ENCODE measurements at regions not wholly inside any gene's neighbourhood (a gene's known extent, or its start where the extent isn't known, plus 50 kb on each side); places are given as distances from the start of the nearest gene placed in this dataset.

DNA sequence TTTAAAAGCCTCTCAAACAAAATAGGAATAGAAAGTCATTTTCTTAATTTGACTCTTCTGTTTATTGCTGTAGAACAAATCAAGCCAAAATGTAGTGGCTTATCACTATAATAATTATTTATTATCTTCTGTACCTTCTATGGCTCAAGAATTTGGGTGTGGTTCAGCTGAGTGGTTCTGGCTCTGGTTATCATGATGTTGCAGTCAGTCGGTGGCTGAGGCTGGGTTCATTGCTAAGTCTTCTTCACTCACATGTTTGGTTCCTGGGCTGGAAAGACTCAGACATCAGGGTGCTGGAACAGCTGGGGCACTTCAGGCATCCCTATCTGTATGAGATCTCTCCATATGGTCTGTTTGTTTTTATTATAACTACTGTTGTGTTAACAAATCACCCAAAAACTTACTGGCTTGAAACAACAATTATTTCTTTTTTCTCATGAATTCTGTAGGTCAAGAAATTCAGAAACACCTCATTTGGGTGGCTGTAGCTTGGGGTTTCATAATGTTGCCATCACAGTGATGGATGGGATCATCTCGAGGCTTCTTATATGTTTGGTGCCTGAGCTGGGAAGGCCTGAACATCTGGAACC lies 165.5 kb upstream of the FOXN2 start:
- dilution Hi-C loops (cut with MboI; ENCODE audit: extremely low pct_ligation_motif_present, low sequenced_read_pairs) = no loop called here
- H3K4me3 ChIP-seq (ENCODE audit: control insufficient read depth in 2 of 3, extremely low read depth in 1 of 3, insufficient read depth in 2 of 3, low read depth in 1 of 3, low read length in 3 of 3) = no peak overlapping the region
- TF ChIP-seq, protein P1, sequence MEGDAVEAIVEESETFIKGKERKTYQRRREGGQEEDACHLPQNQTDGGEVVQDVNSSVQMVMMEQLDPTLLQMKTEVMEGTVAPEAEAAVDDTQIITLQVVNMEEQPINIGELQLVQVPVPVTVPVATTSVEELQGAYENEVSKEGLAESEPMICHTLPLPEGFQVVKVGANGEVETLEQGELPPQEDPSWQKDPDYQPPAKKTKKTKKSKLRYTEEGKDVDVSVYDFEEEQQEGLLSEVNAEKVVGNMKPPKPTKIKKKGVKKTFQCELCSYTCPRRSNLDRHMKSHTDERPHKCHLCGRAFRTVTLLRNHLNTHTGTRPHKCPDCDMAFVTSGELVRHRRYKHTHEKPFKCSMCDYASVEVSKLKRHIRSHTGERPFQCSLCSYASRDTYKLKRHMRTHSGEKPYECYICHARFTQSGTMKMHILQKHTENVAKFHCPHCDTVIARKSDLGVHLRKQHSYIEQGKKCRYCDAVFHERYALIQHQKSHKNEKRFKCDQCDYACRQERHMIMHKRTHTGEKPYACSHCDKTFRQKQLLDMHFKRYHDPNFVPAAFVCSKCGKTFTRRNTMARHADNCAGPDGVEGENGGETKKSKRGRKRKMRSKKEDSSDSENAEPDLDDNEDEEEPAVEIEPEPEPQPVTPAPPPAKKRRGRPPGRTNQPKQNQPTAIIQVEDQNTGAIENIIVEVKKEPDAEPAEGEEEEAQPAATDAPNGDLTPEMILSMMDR (optimal IDR thresholded peaks at IDR 0.05 in 1 of 3, IDR thresholded peaks at IDR 0.05 in 1 of 3, conservative IDR thresholded peaks at IDR 0.05 in 1 of 3; ENCODE audit: extremely low read depth in 1 of 3, insufficient read depth in 2 of 3, low read length in 3 of 3) = no peak
- no peak for TF ChIP-seq EZH2 (IDR thresholded peaks at IDR 0.05; ENCODE audit: low read length)
- FAIRE-seq (no peak), DNase-seq (ENCODE audit: low read depth, low spot score) (no peak)
- H3K9me1 ChIP-seq (ENCODE audit: control insufficient read depth, extremely low read depth, insufficient read depth, low read length) = no peaks in the 10 kb centered on the region
- H4K20me1 ChIP-seq (ENCODE audit: control insufficient read depth, extremely low read depth, insufficient read depth, low read length) = no peaks in the 10 kb centered on the region
- no peak overlapping the region for H3K9ac ChIP-seq (ENCODE audit: control insufficient read depth, extremely low read depth, insufficient read depth, low read length)
- no peak overlapping the region for H3K27ac ChIP-seq (ENCODE audit: control insufficient read depth, insufficient read depth, low read length)
- H3K79me2 ChIP-seq (ENCODE audit: control insufficient read depth, insufficient read depth, low read length) = no peaks in the 10 kb centered on the region
- H3K4me1 ChIP-seq (ENCODE audit: control insufficient read depth, extremely low read depth, insufficient read depth, low read length) = no peaks in the 10 kb centered on the region
- H3K9me3 ChIP-seq (ENCODE audit: control insufficient read depth, low read depth, low read length) = no peaks in the 10 kb centered on the region
- no peak overlapping the region for H2AFZ ChIP-seq (ENCODE audit: control insufficient read depth, low read length)
- H3K27me3 ChIP-seq (ENCODE audit: control insufficient read depth, extremely low read depth, insufficient read depth, low read length) = no peaks in the 10 kb centered on the region
- H3K4me2 ChIP-seq (ENCODE audit: control insufficient read depth, extremely low read depth, insufficient read depth, low read depth, low read length) = no peak overlapping the region
- no peaks in the 10 kb centered on the region for H3K36me3 ChIP-seq (ENCODE audit: control insufficient read depth in 2 of 2, extremely low read depth in 1 of 2, insufficient read depth in 2 of 2, low read length in 2 of 2)

DNA sequence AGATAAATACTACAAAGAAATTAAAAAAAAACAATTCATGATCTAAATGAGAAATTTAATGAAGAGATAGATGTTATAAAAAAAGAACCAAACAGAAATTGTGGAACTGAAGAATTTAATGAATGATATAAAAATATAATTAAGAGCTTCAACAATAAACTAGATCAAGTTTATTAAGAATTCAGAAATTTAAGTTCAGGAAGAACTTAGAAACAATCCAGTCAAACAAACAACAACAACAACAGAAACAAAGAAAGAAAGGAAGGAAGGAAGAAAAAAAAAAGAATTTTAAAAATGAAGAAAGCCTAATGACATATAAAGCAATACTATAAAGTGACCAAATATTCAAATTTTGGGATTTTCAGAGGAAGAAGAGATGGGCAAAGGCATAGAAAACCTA lies 157.3 kb upstream of the FOXN2 start:
- no peak overlapping the region for H3K27ac ChIP-seq (ENCODE audit: control insufficient read depth, insufficient read depth, low read length)
- H3K9ac ChIP-seq (ENCODE audit: control insufficient read depth, extremely low read depth, insufficient read depth, low read length) = no peak overlapping the region
- H3K4me2 ChIP-seq (ENCODE audit: control insufficient read depth, extremely low read depth, insufficient read depth, low read depth, low read length) = no peak overlapping the region
- H4K20me1 ChIP-seq (ENCODE audit: control insufficient read depth, extremely low read depth, insufficient read depth, low read length) = no peaks in the 10 kb centered on the region
- no peaks in the 10 kb centered on the region for H3K36me3 ChIP-seq (ENCODE audit: control insufficient read depth in 2 of 2, extremely low read depth in 1 of 2, insufficient read depth in 2 of 2, low read length in 2 of 2)
- TF ChIP-seq, protein P1 (optimal IDR thresholded peaks at IDR 0.05 in 1 of 3, IDR thresholded peaks at IDR 0.05 in 1 of 3, conservative IDR thresholded peaks at IDR 0.05 in 1 of 3; ENCODE audit: extremely low read depth in 1 of 3, insufficient read depth in 2 of 3, low read length in 3 of 3) = no peak
- no peak for TF ChIP-seq EZH2 (IDR thresholded peaks at IDR 0.05; ENCODE audit: low read length)
- H3K9me1 ChIP-seq (ENCODE audit: control insufficient read depth, extremely low read depth, insufficient read depth, low read length) = no peaks in the 10 kb centered on the region
- no peak overlapping the region for H3K4me3 ChIP-seq (ENCODE audit: control insufficient read depth in 2 of 3, extremely low read depth in 1 of 3, insufficient read depth in 2 of 3, low read depth in 1 of 3, low read length in 3 of 3)
- DNase-seq (ENCODE audit: low read depth, low spot score) = no peak
- H3K4me1 ChIP-seq (ENCODE audit: control insufficient read depth, extremely low read depth, insufficient read depth, low read length) = no peaks in the 10 kb centered on the region
- H2AFZ ChIP-seq (ENCODE audit: control insufficient read depth, low read length) = no peak overlapping the region
- H3K9me3 ChIP-seq (ENCODE audit: control insufficient read depth, low read depth, low read length) = no peaks in the 10 kb centered on the region
- no peaks in the 10 kb centered on the region for H3K79me2 ChIP-seq (ENCODE audit: control insufficient read depth, insufficient read depth, low read length)
- no peaks in the 10 kb centered on the region for H3K27me3 ChIP-seq (ENCODE audit: control insufficient read depth, extremely low read depth, insufficient read depth, low read length)
- dilution Hi-C loops (cut with MboI; ENCODE audit: extremely low pct_ligation_motif_present, low sequenced_read_pairs) = no loop called here
- FAIRE-seq = no peak
